AG04449 (cell line): ENCODE measurements at regions not wholly inside any gene's neighbourhood (a gene's known extent, or its start where the extent isn't known, plus 50 kb on each side); places are given as distances from the start of the nearest gene placed in this dataset.

Source experiments
- CTCF ChIA-PET: fragments of 350-600 bp; formaldehyde crosslinking; extraction: SDS; loops from one replicate; lab custom pipeline; 2021; ENCODE audit warnings: antibody characterized with exemption; lab: Yijun Ruan, JAX
- POLR2A ChIA-PET: fragments of 400-600, 350-600 bp; formaldehyde crosslinking; extraction: SDS; loops from one replicate; lab custom pipeline; 2020; ENCODE audit warnings: antibody characterized with exemption, inconsistent platforms; lab: Yijun Ruan, JAX
- DNase-seq: peaks from one replicate; pipeline ENCODE4 v3.0.0-alpha.2; 2010; ENCODE audit warnings: low read depth, low spot score
- H3K4me3 ChIP-seq: 2 replicates; pipeline ENCODE4 v1.5.1; 2011; ENCODE audit warnings: low read depth, mild to moderate bottlenecking, control low read depth, low read length
- TF ChIP-seq, protein P1 (sequence below): IDR thresholded peaks from one replicate; pipeline ENCODE4 v1.5.1; 2011; ENCODE audit warnings: mild to moderate bottlenecking, moderate library complexity, low read length, control low read depth, inconsistent platforms; ENCODE audit not compliant: insufficient read depth; ENCODE audit errors: missing control alignments

DNA sequence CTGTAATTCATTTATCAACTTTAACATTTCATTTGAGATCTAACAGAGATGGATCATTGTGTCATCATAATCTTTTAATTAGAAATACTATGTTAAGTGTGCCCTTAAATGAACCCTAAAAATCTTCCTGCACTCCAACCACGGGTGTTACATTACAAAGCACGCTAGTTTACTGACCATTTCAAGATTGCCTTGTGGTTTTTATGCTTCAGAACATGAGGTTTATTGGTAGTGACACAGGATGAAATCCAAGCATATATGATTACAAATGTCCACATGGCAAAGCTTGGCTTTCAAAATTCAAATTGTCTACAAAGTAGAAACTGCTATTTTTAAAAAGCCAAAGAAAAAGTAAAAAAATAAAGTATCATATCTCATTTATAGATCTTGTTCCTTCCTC is 190.4 kb upstream of the USP25 start:
- ChIA-PET POLR2A (no interaction called here), CTCF (no interaction called here)
- H3K4me3 ChIP-seq, result no peak overlapping the region
- TF ChIP-seq, protein P1, sequence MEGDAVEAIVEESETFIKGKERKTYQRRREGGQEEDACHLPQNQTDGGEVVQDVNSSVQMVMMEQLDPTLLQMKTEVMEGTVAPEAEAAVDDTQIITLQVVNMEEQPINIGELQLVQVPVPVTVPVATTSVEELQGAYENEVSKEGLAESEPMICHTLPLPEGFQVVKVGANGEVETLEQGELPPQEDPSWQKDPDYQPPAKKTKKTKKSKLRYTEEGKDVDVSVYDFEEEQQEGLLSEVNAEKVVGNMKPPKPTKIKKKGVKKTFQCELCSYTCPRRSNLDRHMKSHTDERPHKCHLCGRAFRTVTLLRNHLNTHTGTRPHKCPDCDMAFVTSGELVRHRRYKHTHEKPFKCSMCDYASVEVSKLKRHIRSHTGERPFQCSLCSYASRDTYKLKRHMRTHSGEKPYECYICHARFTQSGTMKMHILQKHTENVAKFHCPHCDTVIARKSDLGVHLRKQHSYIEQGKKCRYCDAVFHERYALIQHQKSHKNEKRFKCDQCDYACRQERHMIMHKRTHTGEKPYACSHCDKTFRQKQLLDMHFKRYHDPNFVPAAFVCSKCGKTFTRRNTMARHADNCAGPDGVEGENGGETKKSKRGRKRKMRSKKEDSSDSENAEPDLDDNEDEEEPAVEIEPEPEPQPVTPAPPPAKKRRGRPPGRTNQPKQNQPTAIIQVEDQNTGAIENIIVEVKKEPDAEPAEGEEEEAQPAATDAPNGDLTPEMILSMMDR, result no peak
- DNase-seq, result no peak

DNA sequence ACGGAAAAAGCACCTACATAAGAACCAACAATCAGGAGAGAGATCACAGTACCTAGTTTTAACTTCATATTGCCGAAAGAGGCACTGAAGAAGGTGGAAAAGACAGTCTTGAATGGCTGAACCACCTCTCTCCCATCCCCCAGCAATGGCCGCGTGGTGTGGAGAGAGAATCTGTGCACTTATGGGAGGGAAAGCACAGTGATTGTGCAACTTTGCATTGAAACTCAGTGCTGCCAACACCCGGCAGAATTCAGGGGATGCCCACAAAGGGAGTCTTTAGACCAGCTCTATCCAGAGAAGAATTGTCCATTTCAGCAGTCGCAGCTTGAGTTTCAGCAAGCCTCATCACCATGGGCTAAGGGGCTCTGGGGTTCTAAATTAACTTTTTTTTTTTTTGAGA is 186.3 kb upstream of the USP25 start:
- ChIA-PET CTCF (no interaction called here), POLR2A (no interaction called here)
- DNase-seq, result no peak
- no peak overlapping the region for H3K4me3 ChIP-seq
- TF ChIP-seq, protein P1, result no peak

DNA sequence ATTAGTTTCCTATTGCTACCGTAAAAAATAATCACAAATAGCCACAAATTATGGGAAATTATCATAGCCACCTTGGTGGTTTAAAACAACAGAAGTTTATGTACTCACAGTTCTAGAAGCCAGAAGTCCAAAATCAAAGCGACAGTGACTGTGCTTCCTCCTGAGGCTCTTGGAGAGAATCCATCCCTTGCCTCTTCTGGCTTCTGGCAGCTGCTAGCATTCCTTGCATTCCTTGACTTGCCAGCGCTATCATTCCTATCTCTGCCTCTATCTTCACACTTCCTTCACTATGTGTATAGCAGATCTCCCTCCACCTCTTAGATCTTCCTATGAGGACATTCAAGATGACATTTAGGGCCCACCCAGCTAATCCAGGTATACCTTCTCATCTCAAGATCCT is 180.1 kb upstream of the USP25 start:
- peak; percentile 1 for DNase-seq
- ChIA-PET CTCF (no interaction called here), POLR2A (no interaction called here)
- TF ChIP-seq, protein P1, result no peak
- no peak overlapping the region for H3K4me3 ChIP-seq

DNA sequence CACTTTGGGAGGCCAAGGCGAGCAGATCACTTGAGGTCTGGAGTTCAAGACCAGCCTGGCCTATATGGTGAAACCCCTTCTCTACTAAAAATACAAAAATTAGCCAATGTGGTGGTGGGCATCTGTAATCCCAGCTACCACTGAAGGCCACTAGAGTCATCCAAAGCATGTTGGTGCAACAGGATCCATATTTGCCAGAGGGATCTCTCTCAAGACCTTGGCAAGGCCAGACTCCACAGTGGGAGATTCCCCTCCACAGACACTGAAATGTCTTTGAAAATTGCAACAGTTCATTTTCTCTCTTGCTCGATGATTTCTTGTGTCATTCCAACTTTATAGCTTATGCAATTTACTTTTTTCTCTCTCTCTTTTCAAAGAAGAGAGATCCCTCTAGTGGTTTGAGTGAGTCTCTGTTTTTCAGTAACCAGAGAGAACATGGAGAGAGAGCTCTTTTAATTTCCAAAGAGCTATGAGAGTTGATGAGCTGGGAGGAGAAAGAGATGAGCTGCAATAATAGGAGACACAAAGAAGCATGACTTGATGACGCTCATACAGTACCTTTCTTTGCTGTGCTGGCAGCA is 176.8 kb upstream of the USP25 start:
- no peak overlapping the region for H3K4me3 ChIP-seq
- ChIA-PET POLR2A (no interaction called here), CTCF (interaction anchor here (0.9 to 2.0 kb wide), 6 partner anchors 11 to 1291 kb away, joined by 3 to 5 read pairs (median 4); no protein-coding TSS in a partner anchor)
- TF ChIP-seq, protein P1, result peak; percentile 3
- no peak for DNase-seq

DNA sequence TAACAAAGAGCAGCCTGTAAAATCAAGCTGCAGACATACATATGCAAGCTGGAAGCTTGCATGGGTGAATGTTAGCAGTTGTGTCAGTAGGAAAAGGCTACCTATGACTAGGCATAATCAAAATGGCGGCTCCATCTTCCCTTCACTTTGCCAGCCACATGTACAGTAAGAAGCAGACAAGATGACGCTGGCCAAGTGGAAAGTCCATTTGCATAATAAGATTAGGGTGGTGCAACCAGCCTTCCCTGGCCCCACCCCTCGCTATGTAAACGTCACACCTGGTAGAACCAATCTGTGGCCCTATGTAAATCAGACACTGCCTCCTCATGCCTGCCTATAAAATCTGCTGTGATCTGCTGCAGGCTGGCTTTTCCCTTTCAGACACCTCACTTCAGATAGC is 171.9 kb upstream of the USP25 start:
- ChIA-PET POLR2A (no interaction called here), CTCF (no interaction called here)
- TF ChIP-seq, protein P1, result no peak
- DNase-seq, result no peak
- H3K4me3 ChIP-seq, result no peak overlapping the region

DNA sequence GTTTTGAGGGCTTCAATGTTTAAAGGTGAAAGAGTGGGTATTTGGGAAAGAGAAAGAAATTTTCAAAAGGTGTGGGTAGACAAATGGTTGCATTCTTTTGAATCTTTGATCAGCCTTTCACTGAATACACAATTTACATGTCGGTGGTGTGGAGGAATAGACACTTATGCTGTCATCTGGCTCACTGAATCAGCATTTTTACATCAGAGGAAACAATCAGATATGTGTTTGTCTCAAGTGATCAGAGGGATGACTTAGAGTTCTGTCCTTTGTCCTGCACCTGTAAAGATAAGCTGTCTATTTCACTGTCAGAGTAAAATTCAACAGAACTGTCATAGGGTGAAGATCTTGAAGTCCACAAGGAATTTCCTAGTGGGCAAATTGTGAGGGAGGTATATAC is 170.9 kb upstream of the USP25 start:
- CTCF ChIA-PET, result no interaction called here
- TF ChIP-seq, protein P1, result no peak
- DNase-seq, result no peak
- POLR2A ChIA-PET, result no interaction called here
- H3K4me3 ChIP-seq, result no peak overlapping the region
